ENCODE measurements at regions not wholly inside any gene's neighbourhood (a gene's known extent, or its start where the extent isn't known, plus 50 kb on each side); places are given as distances from the start of the nearest gene placed in this dataset.

- no peaks in the 10 kb centered on the region for H3K4me1 ChIP-seq
- no TSS peak for BruUV-seq (replicated peaks)
Observed at GRCh38 chr5:17738446-17738845, 104.2 kb downstream of the TAF11L14 start.

GRCh38 chr5:17743580-17744435 is 109.5 kb downstream of the TAF11L14 start:
- H3K27ac Mint-ChIP-seq (ENCODE audit: unreplicated experiment) = no peak overlapping the region
- CTCF ChIA-PET = no interaction called here
- Histone ChIP-seq H3K27me3 (replicated peaks; ENCODE audit: control insufficient read depth, insufficient read depth, low read length) (no peaks in the 10 kb centered on the region), H3K4me3 (ENCODE audit: low read depth, low read length) (no peak overlapping the region), H3K36me3 (ENCODE audit: control insufficient read depth, insufficient read depth, low read length) (no peaks in the 10 kb centered on the region), H3K9me3 (no peaks in the 10 kb centered on the region), H3K4me1 (no peaks in the 10 kb centered on the region)
- no peaks in the 10 kb centered on the region for H3K9me3 Mint-ChIP-seq (ENCODE audit: unreplicated experiment)
- intact Hi-C loops (cut with micrococcal nuclease; ENCODE audit: unreplicated experiment) = no loop called here
- POLR2A ChIA-PET = no interaction called here
- no peaks in the 10 kb centered on the region for H3K36me3 Mint-ChIP-seq (ENCODE audit: insufficient read depth, unreplicated experiment)
- TF ChIP-seq, protein P1, sequence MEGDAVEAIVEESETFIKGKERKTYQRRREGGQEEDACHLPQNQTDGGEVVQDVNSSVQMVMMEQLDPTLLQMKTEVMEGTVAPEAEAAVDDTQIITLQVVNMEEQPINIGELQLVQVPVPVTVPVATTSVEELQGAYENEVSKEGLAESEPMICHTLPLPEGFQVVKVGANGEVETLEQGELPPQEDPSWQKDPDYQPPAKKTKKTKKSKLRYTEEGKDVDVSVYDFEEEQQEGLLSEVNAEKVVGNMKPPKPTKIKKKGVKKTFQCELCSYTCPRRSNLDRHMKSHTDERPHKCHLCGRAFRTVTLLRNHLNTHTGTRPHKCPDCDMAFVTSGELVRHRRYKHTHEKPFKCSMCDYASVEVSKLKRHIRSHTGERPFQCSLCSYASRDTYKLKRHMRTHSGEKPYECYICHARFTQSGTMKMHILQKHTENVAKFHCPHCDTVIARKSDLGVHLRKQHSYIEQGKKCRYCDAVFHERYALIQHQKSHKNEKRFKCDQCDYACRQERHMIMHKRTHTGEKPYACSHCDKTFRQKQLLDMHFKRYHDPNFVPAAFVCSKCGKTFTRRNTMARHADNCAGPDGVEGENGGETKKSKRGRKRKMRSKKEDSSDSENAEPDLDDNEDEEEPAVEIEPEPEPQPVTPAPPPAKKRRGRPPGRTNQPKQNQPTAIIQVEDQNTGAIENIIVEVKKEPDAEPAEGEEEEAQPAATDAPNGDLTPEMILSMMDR (IDR thresholded peaks at IDR 0.05; ENCODE audit: insufficient read depth in 1 of 2, low read depth in 1 of 2, low read length in 1 of 2, severe bottlenecking in 1 of 2, unreplicated experiment in 1 of 2) = no peak
- H3K4me1 Mint-ChIP-seq (ENCODE audit: low read depth, unreplicated experiment) = no peaks in the 10 kb centered on the region
- BruUV-seq (replicated peaks) = no TSS peak
- no peak for DNase-seq
- H3K27me3 Mint-ChIP-seq (ENCODE audit: insufficient read depth, unreplicated experiment) = peaks cover 5% of the 10 kb centered on the region
- H3K4me3 Mint-ChIP-seq (ENCODE audit: unreplicated experiment) = no peak overlapping the region

More at GRCh38 chr5:17738446-17738845, 104.2 kb downstream of the TAF11L14 start:
- DNase-seq = no peak
- Histone ChIP-seq H3K36me3 (ENCODE audit: control insufficient read depth, insufficient read depth, low read length) (no peaks in the 10 kb centered on the region), H3K9me3 (no peaks in the 10 kb centered on the region), H3K27me3 (replicated peaks; ENCODE audit: control insufficient read depth, insufficient read depth, low read length) (no peaks in the 10 kb centered on the region), H3K4me3 (ENCODE audit: low read depth, low read length) (no peak overlapping the region)
- Mint-ChIP-seq H3K36me3 (ENCODE audit: insufficient read depth, unreplicated experiment) (no peaks in the 10 kb centered on the region), H3K27me3 (ENCODE audit: insufficient read depth, unreplicated experiment) (peaks cover 6% of the 10 kb centered on the region), H3K4me1 (ENCODE audit: low read depth, unreplicated experiment) (no peaks in the 10 kb centered on the region), H3K9me3 (ENCODE audit: unreplicated experiment) (no peaks in the 10 kb centered on the region), H3K4me3 (ENCODE audit: unreplicated experiment) (no peak overlapping the region), H3K27ac (ENCODE audit: unreplicated experiment) (no peak overlapping the region)
- ChIA-PET CTCF (no interaction called here), POLR2A (no interaction called here)
- intact Hi-C loops (cut with micrococcal nuclease; ENCODE audit: unreplicated experiment) = no loop called here
- TF ChIP-seq, protein P1 (IDR thresholded peaks at IDR 0.05; ENCODE audit: insufficient read depth in 1 of 2, low read depth in 1 of 2, low read length in 1 of 2, severe bottlenecking in 1 of 2, unreplicated experiment in 1 of 2) = no peak

- intact Hi-C loops (cut with micrococcal nuclease; ENCODE audit: unreplicated experiment) = no loop called here
- no peaks in the 10 kb centered on the region for H3K4me1 ChIP-seq
- no TSS peak for BruUV-seq (replicated peaks)
- H3K4me3 ChIP-seq (ENCODE audit: low read depth, low read length) = no peak overlapping the region
- CTCF ChIA-PET = no interaction called here
- H3K4me1 Mint-ChIP-seq (ENCODE audit: low read depth, unreplicated experiment) = no peaks in the 10 kb centered on the region
- H3K27me3 ChIP-seq (replicated peaks; ENCODE audit: control insufficient read depth, insufficient read depth, low read length) = no peaks in the 10 kb centered on the region
- DNase-seq = no peak
- no peaks in the 10 kb centered on the region for H3K36me3 ChIP-seq (ENCODE audit: control insufficient read depth, insufficient read depth, low read length)
- TF ChIP-seq, protein P1 (IDR thresholded peaks at IDR 0.05; ENCODE audit: insufficient read depth in 1 of 2, low read depth in 1 of 2, low read length in 1 of 2, severe bottlenecking in 1 of 2, unreplicated experiment in 1 of 2) = no peak
- POLR2A ChIA-PET = no interaction called here
- H3K9me3 ChIP-seq = no peaks in the 10 kb centered on the region
- no peaks in the 10 kb centered on the region for H3K9me3 Mint-ChIP-seq (ENCODE audit: unreplicated experiment)
- H3K27ac Mint-ChIP-seq (ENCODE audit: unreplicated experiment) = no peak overlapping the region
- peaks cover 3% of the 10 kb centered on the region for H3K27me3 Mint-ChIP-seq (ENCODE audit: insufficient read depth, unreplicated experiment)
- H3K36me3 Mint-ChIP-seq (ENCODE audit: insufficient read depth, unreplicated experiment) = no peaks in the 10 kb centered on the region
- H3K4me3 Mint-ChIP-seq (ENCODE audit: unreplicated experiment) = no peak overlapping the region
Observed at GRCh38 chr5:17748201-17748600, 113.9 kb downstream of the TAF11L14 start.
